HEK293 (cell line): ENCODE measurements at regions not wholly inside any gene's neighbourhood (a gene's known extent, or its start where the extent isn't known, plus 50 kb on each side); places are given as distances from the start of the nearest gene placed in this dataset.

Experiments
- CTCF ChIA-PET: fragments of 350-600 bp; formaldehyde crosslinking; extraction: SDS; loops from one replicate; lab custom pipeline; 2021; ENCODE audit warnings: antibody characterized with exemption; lab: Yijun Ruan, JAX
- POLR2A ChIA-PET: fragments of 300-600 bp; formaldehyde crosslinking; extraction: SDS; loops from one replicate; lab custom pipeline; 2020; ENCODE audit warnings: antibody characterized with exemption, inconsistent platforms; lab: Yijun Ruan, JAX
- H3K27ac ChIP-seq: fragments of 200-500 bp; sonication (Bioruptor generic); 2 replicates; pipeline ENCODE4 v1.5.1; 2014; ENCODE audit warnings: low read depth, low read length, control low read depth, inconsistent platforms; ENCODE audit errors: extremely low read depth
- H3K36me3 ChIP-seq, 2 experiments: fragments of 200-500 bp in 1 of 2; sonication (Bioruptor generic) in 1 of 2; 1 replicate in 1 of 2; 2 replicates in 1 of 2; pipeline ENCODE4 v1.5.1; 2014 to 2017; ENCODE audit warnings: inconsistent platforms in 2 of 2, low read length in 2 of 2; ENCODE audit not compliant: control insufficient read depth in 2 of 2, insufficient read depth in 1 of 2
- H3K4me1 ChIP-seq: fragments of 200-500 bp; sonication (Bioruptor generic); 2 replicates; pipeline ENCODE4 v1.5.1; 2014; ENCODE audit warnings: mild to moderate bottlenecking, low read length, inconsistent platforms; ENCODE audit not compliant: control insufficient read depth, insufficient read depth
- H3K4me3 ChIP-seq: 2 replicates; pipeline ENCODE4 v1.5.1; 2011; ENCODE audit warnings: low read depth, mild to moderate bottlenecking, control low read depth, low read length, moderate library complexity
- H3K9me3 ChIP-seq: fragments of 200-500 bp; sonication (Bioruptor generic); 2 replicates; pipeline ENCODE4 v1.5.1; 2014; ENCODE audit warnings: low read depth, low read length, inconsistent platforms; ENCODE audit not compliant: control insufficient read depth, insufficient read depth
- BCL11B ChIP-seq: fragments of 450-650 bp; formaldehyde crosslinking; IDR thresholded peaks from 2 replicates; pipeline ENCODE4 v1.5.1; 2016; ENCODE audit warnings: low read depth, missing biosample characterization, missing genetic modification characterization
- CTCF ChIP-seq: fragments of 450-650 bp; formaldehyde crosslinking; IDR thresholded peaks from 2 replicates; pipeline ENCODE4 v1.5.1; 2016; ENCODE audit warnings: missing biosample characterization, missing genetic modification characterization
- FEZF1 ChIP-seq: fragments of 450-650 bp; formaldehyde crosslinking; IDR thresholded peaks from 2 replicates; pipeline ENCODE4 v1.5.1; 2016; ENCODE audit warnings: missing biosample characterization, missing genetic modification characterization
- PRDM10 ChIP-seq: fragments of 450-650 bp; formaldehyde crosslinking; IDR thresholded peaks from 2 replicates; pipeline ENCODE4 v1.5.1; 2016; ENCODE audit warnings: missing biosample characterization, missing genetic modification characterization
- RBAK ChIP-seq: fragments of 450-650 bp; formaldehyde crosslinking; IDR thresholded peaks from 2 replicates; pipeline ENCODE4 v1.5.1; 2016; ENCODE audit warnings: missing biosample characterization, missing genetic modification characterization
- REST ChIP-seq: fragments of 450-650 bp; formaldehyde crosslinking; IDR thresholded peaks from 2 replicates; pipeline ENCODE4 v1.5.1; 2016; ENCODE audit warnings: missing biosample characterization, missing genetic modification characterization
- SP3 ChIP-seq: fragments of 450-650 bp; formaldehyde crosslinking; IDR thresholded peaks from 2 replicates; pipeline ENCODE4 v1.5.1; 2016; ENCODE audit warnings: missing biosample characterization, missing genetic modification characterization
- ZBTB17 ChIP-seq: fragments of 450-650 bp; formaldehyde crosslinking; IDR thresholded peaks from 2 replicates; pipeline ENCODE4 v1.5.1; 2016; ENCODE audit warnings: missing biosample characterization, missing genetic modification characterization
- ZBTB44 ChIP-seq: fragments of 450-650 bp; IDR thresholded peaks from 2 replicates; pipeline ENCODE4 v1.5.1; 2018; ENCODE audit warnings: missing biosample characterization, mild to moderate bottlenecking, missing genetic modification characterization
- ZFHX2 ChIP-seq: fragments of 450-650 bp; formaldehyde crosslinking; conservative IDR thresholded peaks from 2 replicates; pipeline ENCODE4 v1.5.1; 2016; ENCODE audit warnings: missing biosample characterization, missing genetic modification characterization
- ZNF133 ChIP-seq: fragments of 450-650 bp; formaldehyde crosslinking; IDR thresholded peaks from 2 replicates; pipeline ENCODE4 v1.5.1; 2016; ENCODE audit warnings: missing biosample characterization, missing genetic modification characterization
- ZNF174 ChIP-seq: fragments of 450-650 bp; formaldehyde crosslinking; IDR thresholded peaks from 2 replicates; pipeline ENCODE4 v1.5.0; 2017; ENCODE audit warnings: missing biosample characterization, mild to moderate bottlenecking, missing genetic modification characterization
- ZNF184 ChIP-seq: fragments of 450-650 bp; IDR thresholded peaks from 2 replicates; pipeline ENCODE4 v1.5.1; 2018; ENCODE audit warnings: missing biosample characterization, mild to moderate bottlenecking, missing genetic modification characterization
- ZNF23 ChIP-seq: fragments of 450-650 bp; formaldehyde crosslinking; IDR thresholded peaks from 2 replicates; pipeline ENCODE4 v1.5.1; 2016; ENCODE audit warnings: missing biosample characterization, missing genetic modification characterization, borderline replicate concordance
- ZNF26 ChIP-seq: fragments of 450-650 bp; formaldehyde crosslinking; IDR thresholded peaks from 2 replicates; pipeline ENCODE4 v1.5.1; 2016; ENCODE audit warnings: missing biosample characterization, missing genetic modification characterization
- ZNF274 ChIP-seq, 2 experiments: fragments of 200-500 bp in 1 of 2; fragments of 450-650 bp in 1 of 2; sonication (Bioruptor generic) in 1 of 2; formaldehyde crosslinking in 1 of 2; IDR thresholded peaks; 2 replicates each; pipeline versions ENCODE4 v1.5.1 to v1.6.1; 2014 to 2016; ENCODE audit warnings: borderline replicate concordance in 1 of 2, inconsistent platforms in 1 of 2, low read length in 1 of 2, missing biosample characterization in 1 of 2, missing genetic modification characterization in 1 of 2
- ZNF324 ChIP-seq: fragments of 450-650 bp; formaldehyde crosslinking; IDR thresholded peaks from 2 replicates; pipeline ENCODE4 v1.5.1; 2016; ENCODE audit warnings: missing biosample characterization, missing genetic modification characterization
- ZNF398 ChIP-seq: fragments of 450-650 bp; formaldehyde crosslinking; IDR thresholded peaks from 2 replicates; pipeline ENCODE4 v1.5.1; 2017; ENCODE audit warnings: missing biosample characterization, missing genetic modification characterization
- ZNF571 ChIP-seq: fragments of 450-650 bp; formaldehyde crosslinking; IDR thresholded peaks from 2 replicates; pipeline ENCODE4 v1.5.0; 2017; ENCODE audit warnings: missing biosample characterization, missing genetic modification characterization
- ZNF747 ChIP-seq: fragments of 450-650 bp; formaldehyde crosslinking; IDR thresholded peaks from 2 replicates; pipeline ENCODE4 v1.5.1; 2016; ENCODE audit warnings: missing biosample characterization, missing genetic modification characterization
- ZNF777 ChIP-seq: fragments of 450-650 bp; formaldehyde crosslinking; IDR thresholded peaks from 2 replicates; pipeline ENCODE4 v1.5.1; 2017; ENCODE audit warnings: missing biosample characterization, missing genetic modification characterization, borderline replicate concordance

GRCh38 chr3:180252683-180253082 lies 215.9 kb upstream of the PEX5L start (continued):
- TF ChIP-seq REST (no peak), CTCF (tag by site-specific recombination) (no peak), ZNF398 (tag by site-specific recombination) (no peak), ZFHX2 (tag by site-specific recombination) (no peak), ZNF133 (tag by site-specific recombination) (no peak)

GRCh38 chr3:180253283-180253682 lies 216.5 kb upstream of the PEX5L start:
- H3K36me3 ChIP-seq: no peaks in the 10 kb centered on the region
- ChIA-PET CTCF (no interaction called here), POLR2A (no interaction called here)
- TF ChIP-seq ZBTB17 (tag by site-specific recombination): no peak
- TF ChIP-seq FEZF1 (tag by site-specific recombination): no peak
- TF ChIP-seq PRDM10 (tag by site-specific recombination): no peak
- no peak for TF ChIP-seq RBAK (tag by site-specific recombination)
- TF ChIP-seq ZNF174 (tag by site-specific recombination): no peak
- TF ChIP-seq ZNF324 (tag by site-specific recombination): no peak
- TF ChIP-seq SP3 (tag by site-specific recombination): no peak
- TF ChIP-seq BCL11B (tag by site-specific recombination): no peak
- no peak for TF ChIP-seq ZNF274 (IDR thresholded peaks at IDR 0.05; ENCODE audit: low read length)
- TF ChIP-seq ZNF274 (tag by site-specific recombination; IDR thresholded peaks at IDR 0.05; ENCODE audit: borderline replicate concordance): no peak
- no peak for TF ChIP-seq ZNF571 (tag by site-specific recombination)
- no peak for TF ChIP-seq ZNF777
- no peak for TF ChIP-seq ZBTB44 (tag by site-specific recombination)
- no peak for TF ChIP-seq ZNF747
- TF ChIP-seq ZNF184: no peak
- no peak for TF ChIP-seq ZNF23 (tag by site-specific recombination)
- no peak for TF ChIP-seq ZNF26
- no peaks in the 10 kb centered on the region for H3K4me1 ChIP-seq
- no peaks in the 10 kb centered on the region for H3K9me3 ChIP-seq
- H3K27ac ChIP-seq: no peak overlapping the region
- H3K4me3 ChIP-seq: no peak overlapping the region
